GM19043 (cell line): ENCODE measurements at regions not wholly inside any gene's neighbourhood (a gene's known extent, or its start where the extent isn't known, plus 50 kb on each side); places are given as distances from the start of the nearest gene placed in this dataset.

Source experiments
- ATAC-seq: cut with Tn5 transposase; IDR thresholded peaks from one replicate; pipeline ENCODE4 v1.9.1; 2021; ENCODE audit warnings: low read depth; ENCODE audit not compliant: unreplicated experiment

- ATAC-seq: no peak
Measured at GRCh38 chr6:119591235-119591634, 241.7 kb upstream of the MAN1A1 start.

- ATAC-seq: no peak
Measured at GRCh38 chr6:119590066-119590465, 240.5 kb upstream of the MAN1A1 start.

GRCh38 chr6:119587537-119587936, 238.0 kb upstream of the MAN1A1 start:
- no peak for ATAC-seq

GRCh38 chr6:119586250-119586882, 236.8 kb upstream of the MAN1A1 start:
- peak; percentile 87 for ATAC-seq

- ATAC-seq: no peak
Measured at GRCh38 chr6:119584088-119584487, 234.5 kb upstream of the MAN1A1 start.

- ATAC-seq: no peak
Measured at GRCh38 chr6:119581220-119581619, 231.7 kb upstream of the MAN1A1 start.

- no peak for ATAC-seq
Measured at GRCh38 chr6:119575721-119576120, 226.2 kb upstream of the MAN1A1 start.

GRCh38 chr6:119568580-119568979, 219.0 kb upstream of the MAN1A1 start:
- ATAC-seq: no peak

GRCh38 chr6:119566546-119567260, 217.1 kb upstream of the MAN1A1 start:
- no peak for ATAC-seq

- ATAC-seq: no peak
Measured at GRCh38 chr6:119565893-119566292, 216.3 kb upstream of the MAN1A1 start.

- no peak for ATAC-seq
Measured at GRCh38 chr6:119562168-119562567, 212.6 kb upstream of the MAN1A1 start.

GRCh38 chr6:119559586-119559985, 210.0 kb upstream of the MAN1A1 start:
- ATAC-seq: no peak

GRCh38 chr6:119557239-119557638, 207.7 kb upstream of the MAN1A1 start:
- no peak for ATAC-seq

GRCh38 chr6:119552021-119552420, 202.5 kb upstream of the MAN1A1 start:
- ATAC-seq: no peak

GRCh38 chr6:119547024-119547423, 197.5 kb upstream of the MAN1A1 start:
- ATAC-seq: no peak

GRCh38 chr6:119545245-119545644, 195.7 kb upstream of the MAN1A1 start:
- ATAC-seq: no peak

- ATAC-seq: no peak
Measured at GRCh38 chr6:119544325-119545175, 195.0 kb upstream of the MAN1A1 start.

GRCh38 chr6:119543332-119543731, 193.8 kb upstream of the MAN1A1 start:
- ATAC-seq: no peak

GRCh38 chr6:119542037-119542436, 192.5 kb upstream of the MAN1A1 start:
- no peak for ATAC-seq

GRCh38 chr6:119541132-119541905, 191.8 kb upstream of the MAN1A1 start:
- ATAC-seq: no peak

- ATAC-seq: no peak
Measured at GRCh38 chr6:119540417-119540816, 190.9 kb upstream of the MAN1A1 start.
